H1 (cell line): ENCODE measurements at regions not wholly inside any gene's neighbourhood (a gene's known extent, or its start where the extent isn't known, plus 50 kb on each side); places are given as distances from the start of the nearest gene placed in this dataset.

Experiments used
- CTCF ChIA-PET: fragments of 300-600 bp; sonication (Branson Sonifier 250); formaldehyde crosslinking; loops from one replicate; lab custom pipeline; 2021; ENCODE audit not compliant: partially characterized antibody; lab: Charles Lee
- POLR2A ChIA-PET: fragments of 300-600 bp; sonication (Branson Sonifier 250); formaldehyde crosslinking; loops from one replicate; lab custom pipeline; 2021; ENCODE audit warnings: inconsistent platforms; ENCODE audit not compliant: partially characterized antibody; lab: Charles Lee
- DNase-seq, 2 experiments: peaks; one replicate each; pipeline versions ENCODE4 v3.0.0 to v3.0.0-alpha.2; 2010 to 2022; ENCODE audit warnings: low spot score in 2 of 2, low read depth in 1 of 2, mixed read lengths in 1 of 2
- FAIRE-seq: peaks from 2 replicates; lab custom pipeline; 2011; peaks lifted over from hg19 to GRCh38; lab: Jason Lieb, UNC
- H2AFZ ChIP-seq: 2 replicates; pipeline ENCODE4 v1.8.1; 2012; ENCODE audit warnings: low read length, inconsistent platforms
- H2AK5ac ChIP-seq: 2 replicates; pipeline ENCODE4 v1.6.1; 2013; ENCODE audit warnings: low read depth, low read length
- H2BK120ac ChIP-seq: replicated peaks from 2 replicates; pipeline ENCODE3; 2013; ENCODE audit warnings: low read depth, low read length, inconsistent platforms
- H2BK12ac ChIP-seq: 2 replicates; pipeline ENCODE4 v1.6.1; 2013; ENCODE audit warnings: low read depth, low read length
- H2BK15ac ChIP-seq: 2 replicates; pipeline ENCODE4 v1.6.1; 2013; ENCODE audit warnings: low read length
- H2BK20ac ChIP-seq: 2 replicates; pipeline ENCODE4 v1.6.1; 2013; ENCODE audit warnings: low read length
- H2BK5ac ChIP-seq: 2 replicates; pipeline ENCODE4 v1.6.1; 2013; ENCODE audit warnings: low read depth, low read length
- H3K14ac ChIP-seq: 2 replicates; pipeline ENCODE4 v1.6.1; 2013; ENCODE audit warnings: inconsistent platforms; ENCODE audit not compliant: insufficient read length
- H3K18ac ChIP-seq: 2 replicates; pipeline ENCODE4 v1.6.1; 2013; ENCODE audit warnings: low read length; ENCODE audit errors: extremely low read depth
- H3K23ac ChIP-seq: 2 replicates; pipeline ENCODE4 v1.6.1; 2013; ENCODE audit warnings: inconsistent platforms; ENCODE audit not compliant: insufficient read length
- H3K23me2 ChIP-seq: 2 replicates; pipeline ENCODE4 v1.6.1; 2013; ENCODE audit warnings: low read depth, low read length
- H3K27ac ChIP-seq: 2 replicates; pipeline ENCODE4 v1.6.1; 2011; ENCODE audit warnings: low read depth, low read length, inconsistent platforms
- H3K27me3 ChIP-seq, 4 experiments: replicated peaks in 1 of 4; 1 replicate in 1 of 4; 2 replicates in 3 of 4; pipeline versions ENCODE4 v1.6.1 to v1.8.1; 2011 to 2013; ENCODE audit warnings: low read length in 3 of 4, mild to moderate bottlenecking in 3 of 4, inconsistent platforms in 2 of 4, mixed read lengths in 2 of 4, moderate library complexity in 1 of 4; ENCODE audit not compliant: control insufficient read depth in 3 of 4, insufficient read depth in 3 of 4; ENCODE audit errors: extremely low read depth in 1 of 4
- H3K36me3 ChIP-seq, 4 experiments: 2 replicates each; pipeline versions ENCODE4 v1.6.1 to v1.8.1; 2011 to 2013; ENCODE audit warnings: mild to moderate bottlenecking in 4 of 4, low read length in 3 of 4, moderate library complexity in 2 of 4, control low read depth in 1 of 4, inconsistent platforms in 1 of 4; ENCODE audit not compliant: insufficient read depth in 4 of 4, control insufficient read depth in 2 of 4
- H3K4ac ChIP-seq: replicated peaks from 2 replicates; pipeline ENCODE3; 2013; ENCODE audit warnings: low read length, low read depth, mixed read lengths, inconsistent platforms; ENCODE audit not compliant: insufficient read length
- H3K4me1 ChIP-seq, 4 experiments: replicated peaks in 1 of 4; 1 replicate in 1 of 4; 2 replicates in 3 of 4; pipeline versions ENCODE4 v1.6.1 to v1.8.1; 2011 to 2013; ENCODE audit warnings: low read length in 3 of 4, inconsistent platforms in 2 of 4, mixed read lengths in 1 of 4; ENCODE audit not compliant: insufficient read depth in 4 of 4, control insufficient read depth in 3 of 4
- H3K4me2 ChIP-seq, 2 experiments: 2 replicates each; pipeline versions ENCODE4 v1.6.1 to v1.8.1; 2011 to 2013; ENCODE audit warnings: low read depth in 2 of 2, low read length in 2 of 2, control low read depth in 1 of 2, inconsistent platforms in 1 of 2, mild to moderate bottlenecking in 1 of 2; ENCODE audit not compliant: insufficient read depth in 1 of 2
- H3K4me3 ChIP-seq, 4 experiments: fragments of 200-600, 300-600 bp in 1 of 4; sonication (generic), shearing (Covaris generic), sonication (Bioruptor Twin) in 1 of 4; 2 replicates each; pipeline versions ENCODE4 v1.5.1 to v1.8.1; 2011 to 2016; ENCODE audit warnings: low read length in 4 of 4, low read depth in 3 of 4, control low read depth in 2 of 4, inconsistent platforms in 2 of 4, mild to moderate bottlenecking in 2 of 4, mixed read lengths in 1 of 4, moderate library complexity in 1 of 4; ENCODE audit not compliant: insufficient read depth in 2 of 4; ENCODE audit errors: extremely low read depth in 1 of 4
- H3K56ac ChIP-seq: replicated peaks from 2 replicates; pipeline ENCODE3; 2013; ENCODE audit warnings: low read depth, mild to moderate bottlenecking, mixed read lengths, low read length, inconsistent platforms; ENCODE audit not compliant: insufficient read length
- H3K79me1 ChIP-seq: 2 replicates; pipeline ENCODE4 v1.6.1; 2013; ENCODE audit warnings: low read depth, low read length, control low read depth
- H3K79me2 ChIP-seq, 2 experiments: 2 replicates each; pipeline versions ENCODE4 v1.6.1 to v1.8.1; 2012 to 2013; ENCODE audit warnings: low read length in 2 of 2, mild to moderate bottlenecking in 2 of 2, inconsistent platforms in 1 of 2; ENCODE audit not compliant: insufficient read depth in 2 of 2, control insufficient read depth in 1 of 2
- H3K9ac ChIP-seq, 4 experiments: replicated peaks in 1 of 4; 1 replicate in 1 of 4; 2 replicates in 3 of 4; pipeline versions ENCODE4 v1.6.1 to v1.8.1; 2011 to 2013; ENCODE audit warnings: low read depth in 3 of 4, low read length in 3 of 4, control low read depth in 2 of 4, mild to moderate bottlenecking in 2 of 4, moderate library complexity in 2 of 4, inconsistent platforms in 1 of 4; ENCODE audit errors: extremely low read depth in 1 of 4
- H3K9me3 ChIP-seq, 2 experiments: 2 replicates each; pipeline versions ENCODE4 v1.6.1 to v1.8.1; 2012 to 2013; ENCODE audit warnings: mild to moderate bottlenecking in 2 of 2, moderate library complexity in 2 of 2, control low read depth in 1 of 2, inconsistent platforms in 1 of 2, low read depth in 1 of 2, low read length in 1 of 2, mixed read lengths in 1 of 2; ENCODE audit not compliant: insufficient read depth in 2 of 2
- H4K20me1 ChIP-seq, 2 experiments: replicated peaks in 1 of 2; 2 replicates each; pipeline versions ENCODE3 to v1.8.1; 2011 to 2013; ENCODE audit warnings: inconsistent platforms in 2 of 2, low read length in 2 of 2, mild to moderate bottlenecking in 1 of 2; ENCODE audit not compliant: insufficient read depth in 2 of 2, control insufficient read depth in 1 of 2
- H4K5ac ChIP-seq: 2 replicates; pipeline ENCODE4 v1.6.1; 2013; ENCODE audit warnings: low read length, low read depth, mixed read lengths, inconsistent platforms; ENCODE audit not compliant: insufficient read length
- H4K8ac ChIP-seq: 2 replicates; pipeline ENCODE4 v1.8.0; 2013; ENCODE audit warnings: mild to moderate bottlenecking, moderate library complexity, low read length, inconsistent platforms; ENCODE audit not compliant: insufficient read depth; ENCODE audit errors: extremely low read depth
- H4K91ac ChIP-seq: replicated peaks from 2 replicates; pipeline ENCODE3; 2013; ENCODE audit warnings: low read length, mixed read lengths, inconsistent platforms; ENCODE audit not compliant: insufficient read length
- BCL11A ChIP-seq, 2 experiments: IDR thresholded peaks; one replicate each; pipeline ENCODE4 v1.6.1; 2011; ENCODE audit warnings: low read depth in 2 of 2, low read length in 2 of 2, mild to moderate bottlenecking in 2 of 2
- CHD2 ChIP-seq: IDR thresholded peaks from 2 replicates; pipeline ENCODE4 v1.6.1; 2012; ENCODE audit warnings: low read length, improper control_type of control experiment
- EGR1 ChIP-seq: IDR thresholded peaks from 2 replicates; pipeline ENCODE4 v1.6.1; 2011; ENCODE audit warnings: low read depth, low read length, borderline replicate concordance
- HDAC6 ChIP-seq: IDR thresholded peaks from one replicate; pipeline ENCODE4 v1.7.1; 2012; ENCODE audit warnings: low read depth, mild to moderate bottlenecking, inconsistent platforms, low read length, moderate library complexity
- NRF1 ChIP-seq: IDR thresholded peaks from 2 replicates; pipeline ENCODE4 v1.6.1; 2011; ENCODE audit warnings: mild to moderate bottlenecking, low read depth, low read length, improper control_type of control experiment
- POU5F1 ChIP-seq: IDR thresholded peaks from 2 replicates; pipeline ENCODE4 v1.6.1; 2011; ENCODE audit warnings: low read depth, mild to moderate bottlenecking, low read length, moderate library complexity
- RAD21 ChIP-seq, 2 experiments: IDR thresholded peaks in 1 of 2; conservative IDR thresholded peaks in 1 of 2; 2 replicates each; pipeline ENCODE4 v1.6.1; 2011; ENCODE audit warnings: low read depth in 2 of 2, low read length in 2 of 2, improper control_type of control experiment in 1 of 2, inconsistent platforms in 1 of 2, mild to moderate bottlenecking in 1 of 2, moderate library complexity in 1 of 2
- RFX5 ChIP-seq: IDR thresholded peaks from 2 replicates; pipeline ENCODE4 v1.6.1; 2011; ENCODE audit warnings: low read depth, low read length, improper control_type of control experiment, borderline replicate concordance
- RXRA ChIP-seq: IDR thresholded peaks from 2 replicates; pipeline ENCODE4 v1.6.1; 2011; ENCODE audit warnings: low read depth, mild to moderate bottlenecking, low read length, moderate library complexity; ENCODE audit not compliant: insufficient read depth
- SIN3A ChIP-seq, 2 experiments: IDR thresholded peaks in 1 of 2; conservative IDR thresholded peaks in 1 of 2; 2 replicates each; pipeline ENCODE4 v1.6.1; 2011 to 2012; ENCODE audit warnings: low read length in 2 of 2, improper control_type of control experiment in 1 of 2, low read depth in 1 of 2, mild to moderate bottlenecking in 1 of 2
- SIRT6 ChIP-seq: IDR thresholded peaks from one replicate; pipeline ENCODE4 v1.7.1; 2012; ENCODE audit warnings: low read length, inconsistent platforms
- SP1 ChIP-seq: IDR thresholded peaks from 2 replicates; pipeline ENCODE4 v1.6.1; 2011; ENCODE audit warnings: low read depth, low read length
- TAF7 ChIP-seq: optimal IDR thresholded peaks from 2 replicates; pipeline ENCODE3; 2011; ENCODE audit warnings: low read depth, mild to moderate bottlenecking, inconsistent platforms, low read length, moderate library complexity, borderline replicate concordance
- WGBS, 2 experiments: shearing (Covaris generic) in 1 of 2; methylation state at CpG; one replicate each; pipeline versions ENCODE4 v1.1.6 to v1.1.7; 2013 to 2015; ENCODE audit warnings: low lambda C conversion rate in 2 of 2, mixed read lengths in 2 of 2, inconsistent platforms in 1 of 2, low coverage in 1 of 2, missing lambda C conversion rate in 1 of 2; ENCODE audit not compliant: insufficient replicate concordance in 2 of 2, insufficient coverage in 1 of 2, insufficient read length in 1 of 2; ENCODE audit errors: extremely low coverage in 1 of 2, missing lambda C conversion rate in 1 of 2; 5-methylcytosine and 5-hydroxymethylcytosine counted together
- TF ChIP-seq, protein P1 (sequence below): IDR thresholded peaks from 2 replicates; pipeline ENCODE4 v1.6.1; 2012; ENCODE audit warnings: inconsistent platforms

DNA sequence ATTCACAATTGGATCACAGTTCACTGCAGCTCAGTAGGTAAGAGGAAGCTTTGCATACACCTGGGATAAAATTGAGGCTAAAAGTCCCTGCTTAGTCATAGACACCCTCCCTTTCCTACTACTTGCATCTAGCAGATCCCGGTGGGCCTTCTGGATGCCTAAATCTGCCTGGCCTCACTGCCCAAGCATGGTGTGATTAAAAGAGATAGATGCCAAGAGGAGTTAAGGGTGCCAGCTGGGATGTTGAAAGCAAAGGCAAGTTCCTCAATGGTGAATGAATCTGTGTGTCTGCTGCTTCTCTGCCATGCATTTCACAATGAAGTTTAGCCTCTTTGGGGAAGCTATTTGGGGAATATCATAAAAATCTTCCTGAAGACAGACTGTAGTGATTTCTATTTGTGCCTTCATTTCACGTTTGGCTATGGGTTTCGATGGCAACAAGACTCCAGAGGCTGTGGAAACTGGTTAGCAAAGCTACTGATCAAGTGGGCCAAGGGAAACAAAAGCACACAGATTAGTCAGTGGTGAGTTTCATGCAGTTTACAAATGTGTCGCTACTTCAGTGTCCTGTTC is 534.0 kb downstream of the ANKRD50 start:
- 93% methylated on average over 4 of the region's 4 CpGs; no CpG with 5 or more reads in 1 of the 2 experiments for WGBS, 2 experiments
- Histone ChIP-seq H4K20me1 (no peaks in the 10 kb centered on the region), H2BK20ac (no peak overlapping the region), H4K8ac (no peak overlapping the region), H3K36me3 (no peaks in the 10 kb centered on the region), H2AFZ (no peak overlapping the region), H3K4ac (no peak overlapping the region), H4K5ac (no peak overlapping the region), H2BK15ac (no peak overlapping the region), H3K27me3 (no peaks in the 10 kb centered on the region), H3K79me2 (no peaks in the 10 kb centered on the region), H2BK5ac (no peak overlapping the region), H3K4me1 (no peaks in the 10 kb centered on the region; a peak in 1 of 7 replicates), H3K23ac (no peak overlapping the region), H3K9me3 (no peaks in the 10 kb centered on the region), H3K56ac (no peak overlapping the region), H3K79me1 (no peaks in the 10 kb centered on the region), H3K14ac (no peak overlapping the region), H2BK120ac (no peak overlapping the region), H3K4me2 (no peak overlapping the region), H3K18ac (no peak overlapping the region), H2AK5ac (no peak overlapping the region), H2BK12ac (no peak overlapping the region), H4K91ac (no peak overlapping the region), H3K23me2 (no peaks in the 10 kb centered on the region), H3K4me3 (no peak overlapping the region), H3K9ac (no peak overlapping the region), H3K27ac (no peak overlapping the region)
- DNase-seq (no peak), FAIRE-seq (no peak)
- CTCF ChIA-PET = interaction anchor here (0.8 kb wide), 2 partner anchors 8 to 12 kb away, joined by 3 read pairs; no protein-coding TSS in a partner anchor
- POLR2A ChIA-PET = interaction anchor here (0.8 kb wide), 1 partner anchor 39 kb away, joined by 3 read pairs; no protein-coding TSS in a partner anchor
- no peak for TF ChIP-seq RXRA
- no peak for TF ChIP-seq SP1
- no peak for TF ChIP-seq NRF1
- TF ChIP-seq BCL11A (IDR thresholded peaks at IDR 0.05; ENCODE audit: low read depth in 2 of 2, low read length in 2 of 2) = no peak
- TF ChIP-seq EGR1 = no peak
- TF ChIP-seq HDAC6 = no peak
- TF ChIP-seq SIRT6 = no peak
- no peak for TF ChIP-seq SIN3A (conservative IDR thresholded peaks at IDR 0.05 in 1 of 2, IDR thresholded peaks at IDR 0.05 in 1 of 2; ENCODE audit: low read depth in 1 of 2, low read length in 2 of 2)
- TF ChIP-seq CHD2 = no peak
- no peak for TF ChIP-seq RAD21 (IDR thresholded peaks at IDR 0.05 in 1 of 2, conservative IDR thresholded peaks at IDR 0.05 in 1 of 2; ENCODE audit: low read depth in 2 of 2, low read length in 2 of 2)
- TF ChIP-seq, protein P1, sequence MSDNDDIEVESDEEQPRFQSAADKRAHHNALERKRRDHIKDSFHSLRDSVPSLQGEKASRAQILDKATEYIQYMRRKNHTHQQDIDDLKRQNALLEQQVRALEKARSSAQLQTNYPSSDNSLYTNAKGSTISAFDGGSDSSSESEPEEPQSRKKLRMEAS = no peak
- TF ChIP-seq TAF7 = no peak
- no peak for TF ChIP-seq RFX5
- no peak for TF ChIP-seq POU5F1
